ENCODE measurements at regions not wholly inside any gene's neighbourhood (a gene's known extent, or its start where the extent isn't known, plus 50 kb on each side); places are given as distances from the start of the nearest gene placed in this dataset.

DNA sequence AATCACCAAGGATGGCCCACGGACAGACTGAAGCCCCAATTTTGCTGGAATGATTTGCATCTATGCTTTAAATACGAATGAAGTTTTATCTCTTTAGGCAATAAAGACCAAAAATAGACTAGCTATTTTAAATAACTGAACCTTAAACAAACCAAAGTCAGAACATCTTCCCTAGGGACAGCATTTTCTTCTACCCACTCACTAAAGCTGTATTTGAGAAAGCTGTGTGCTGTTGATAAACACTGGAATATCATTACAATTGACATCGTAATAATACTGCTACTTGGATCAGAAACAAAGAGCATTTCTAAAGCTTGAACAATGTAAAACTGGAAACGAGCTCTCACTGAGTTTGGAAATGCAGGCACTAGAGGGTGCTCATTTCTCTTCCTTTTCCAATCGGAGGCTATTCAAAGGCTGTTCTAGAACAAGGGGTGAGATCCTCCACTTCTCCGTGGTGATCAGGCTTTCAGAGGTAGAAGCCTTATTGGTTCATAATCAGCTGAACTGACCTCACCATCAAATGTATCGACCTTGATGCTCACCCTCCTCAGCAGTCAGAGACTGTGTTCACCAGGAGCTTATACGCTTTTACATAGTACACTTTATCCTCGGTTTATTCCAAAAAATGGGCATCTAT is 225.3 kb upstream of the PRSS1 start:
- TF ChIP-seq POLR2AphosphoS5 (IDR thresholded peaks at IDR 0.05) (no peak), POLR2A (IDR thresholded peaks at IDR 0.05) (no peak)
- TF ChIP-seq, protein P1, sequence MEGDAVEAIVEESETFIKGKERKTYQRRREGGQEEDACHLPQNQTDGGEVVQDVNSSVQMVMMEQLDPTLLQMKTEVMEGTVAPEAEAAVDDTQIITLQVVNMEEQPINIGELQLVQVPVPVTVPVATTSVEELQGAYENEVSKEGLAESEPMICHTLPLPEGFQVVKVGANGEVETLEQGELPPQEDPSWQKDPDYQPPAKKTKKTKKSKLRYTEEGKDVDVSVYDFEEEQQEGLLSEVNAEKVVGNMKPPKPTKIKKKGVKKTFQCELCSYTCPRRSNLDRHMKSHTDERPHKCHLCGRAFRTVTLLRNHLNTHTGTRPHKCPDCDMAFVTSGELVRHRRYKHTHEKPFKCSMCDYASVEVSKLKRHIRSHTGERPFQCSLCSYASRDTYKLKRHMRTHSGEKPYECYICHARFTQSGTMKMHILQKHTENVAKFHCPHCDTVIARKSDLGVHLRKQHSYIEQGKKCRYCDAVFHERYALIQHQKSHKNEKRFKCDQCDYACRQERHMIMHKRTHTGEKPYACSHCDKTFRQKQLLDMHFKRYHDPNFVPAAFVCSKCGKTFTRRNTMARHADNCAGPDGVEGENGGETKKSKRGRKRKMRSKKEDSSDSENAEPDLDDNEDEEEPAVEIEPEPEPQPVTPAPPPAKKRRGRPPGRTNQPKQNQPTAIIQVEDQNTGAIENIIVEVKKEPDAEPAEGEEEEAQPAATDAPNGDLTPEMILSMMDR (IDR thresholded peaks at IDR 0.05 in 8 of 11, conservative IDR thresholded peaks at IDR 0.05 in 3 of 11): no peak

Measured in spleen (tissue), 7 donors.